KMS-11 (cell line): ENCODE measurements at regions not wholly inside any gene's neighbourhood (a gene's known extent, or its start where the extent isn't known, plus 50 kb on each side); places are given as distances from the start of the nearest gene placed in this dataset.
"Not testable (repeated sequence)": the region's sequence is repeated elsewhere in the genome, so short reads cannot be mapped to it uniquely, and the experiment has no call there.

Experiments used
- H2AFZ ChIP-seq: fragments of 200-600 bp; sonication (generic); 2 replicates; pipeline ENCODE4 v1.6.1; 2016; ENCODE audit warnings: antibody characterized with exemption, mixed run types, low read depth
- H3K27ac ChIP-seq: fragments of 200-600 bp; sonication (generic); 2 replicates; pipeline ENCODE4 v1.6.1; 2016; ENCODE audit warnings: mild to moderate bottlenecking, mixed run types
- H3K27me3 ChIP-seq: fragments of 200-600 bp; sonication (generic); 2 replicates; pipeline ENCODE4 v1.6.1; 2017; ENCODE audit warnings: mild to moderate bottlenecking, low read depth, mixed run types, moderate library complexity; ENCODE audit not compliant: insufficient read depth
- H3K36me3 ChIP-seq: fragments of 200-600 bp; sonication (generic); 2 replicates; pipeline ENCODE4 v1.6.1; 2017; ENCODE audit warnings: mild to moderate bottlenecking, mixed run types; ENCODE audit not compliant: insufficient read depth
- H3K4me1 ChIP-seq: fragments of 200-600 bp; sonication (generic); 2 replicates; pipeline ENCODE4 v1.6.1; 2016; ENCODE audit warnings: mild to moderate bottlenecking, low read depth, mixed run types; ENCODE audit not compliant: poor library complexity, severe bottlenecking
- H3K4me2 ChIP-seq: fragments of 200-600 bp; sonication (generic); 2 replicates; pipeline ENCODE4 v1.7.0; 2016; ENCODE audit warnings: mild to moderate bottlenecking, mixed run types
- H3K4me3 ChIP-seq: fragments of 200-600 bp; sonication (generic); IDR thresholded peaks from 2 replicates; pipeline ENCODE4 v1.6.1; 2017; ENCODE audit warnings: low read depth, low read length, mixed read lengths; ENCODE audit not compliant: insufficient read depth
- H3K79me2 ChIP-seq: fragments of 200-600 bp; sonication (generic); 2 replicates; pipeline ENCODE4 v1.6.1; 2016; ENCODE audit warnings: low read depth, mixed run types; ENCODE audit not compliant: insufficient read depth
- H3K9ac ChIP-seq: fragments of 200-600 bp; sonication (generic); 2 replicates; pipeline ENCODE4 v1.6.1; 2016; ENCODE audit warnings: mild to moderate bottlenecking, mixed run types
- H4K20me1 ChIP-seq: fragments of 200-600 bp; sonication (generic); 2 replicates; pipeline ENCODE4 v1.6.1; 2016; ENCODE audit warnings: mild to moderate bottlenecking, mixed run types; ENCODE audit not compliant: insufficient read depth
- CTCF ChIP-seq: fragments of 200-600 bp; sonication (generic); conservative IDR thresholded peaks from 2 replicates; pipeline ENCODE4 v1.6.1; 2017; ENCODE audit warnings: low read depth, mild to moderate bottlenecking, antibody characterized with exemption, low read length, moderate library complexity, mixed read lengths

GRCh38 chr2:53509831-53510388 lies 257.7 kb upstream of the CHAC2 start:
- H3K27me3 ChIP-seq, result no peaks in the 10 kb centered on the region
- H3K36me3 ChIP-seq, result no peaks in the 10 kb centered on the region
- H3K79me2 ChIP-seq, result no peaks in the 10 kb centered on the region
- no peak overlapping the region for H3K4me2 ChIP-seq
- H3K4me1 ChIP-seq, result no peaks in the 10 kb centered on the region
- no peak for TF ChIP-seq CTCF
- no peak overlapping the region for H3K4me3 ChIP-seq
- no peak overlapping the region for H3K9ac ChIP-seq
- H2AFZ ChIP-seq, result no peak overlapping the region
- H4K20me1 ChIP-seq, result no peaks in the 10 kb centered on the region
- H3K27ac ChIP-seq, result no peak overlapping the region

GRCh38 chr2:53508667-53509066 lies 258.9 kb upstream of the CHAC2 start:
- Histone ChIP-seq H4K20me1 (no peaks in the 10 kb centered on the region), H3K4me3 (no peak overlapping the region), H3K36me3 (no peaks in the 10 kb centered on the region), H3K27ac (no peak overlapping the region), H3K9ac (no peak overlapping the region), H3K79me2 (no peaks in the 10 kb centered on the region), H3K4me2 (no peak overlapping the region), H3K27me3 (no peaks in the 10 kb centered on the region), H2AFZ (no peak overlapping the region), H3K4me1 (no peaks in the 10 kb centered on the region)
- TF ChIP-seq CTCF, result no peak

- not testable (repeated sequence) for H4K20me1 ChIP-seq, H3K79me2 ChIP-seq, H3K4me2 ChIP-seq, H3K27me3 ChIP-seq, H3K4me3 ChIP-seq, H3K36me3 ChIP-seq, H3K27ac ChIP-seq, H3K9ac ChIP-seq, H2AFZ ChIP-seq, H3K4me1 ChIP-seq
These were observed 260.5 kb upstream of the CHAC2 start for GRCh38 chr2:53507070-53507469.

- Histone ChIP-seq H3K4me2 (no peak overlapping the region), H4K20me1 (no peaks in the 10 kb centered on the region), H3K36me3 (no peaks in the 10 kb centered on the region), H3K79me2 (no peaks in the 10 kb centered on the region), H3K27me3 (no peaks in the 10 kb centered on the region), H2AFZ (no peak overlapping the region), H3K4me1 (no peaks in the 10 kb centered on the region), H3K27ac (no peak overlapping the region), H3K9ac (no peak overlapping the region), H3K4me3 (no peak overlapping the region)
- no peak for TF ChIP-seq CTCF
These were observed 261.8 kb upstream of the CHAC2 start for GRCh38 chr2:53505826-53506225.

GRCh38 chr2:53504507-53504906 lies 263.1 kb upstream of the CHAC2 start:
- Histone ChIP-seq H3K9ac (no peak overlapping the region), H2AFZ (no peak overlapping the region), H3K4me2 (no peak overlapping the region), H3K36me3 (no peaks in the 10 kb centered on the region), H3K4me1 (no peaks in the 10 kb centered on the region), H3K79me2 (no peaks in the 10 kb centered on the region), H3K27me3 (no peaks in the 10 kb centered on the region), H4K20me1 (no peaks in the 10 kb centered on the region), H3K27ac (no peak overlapping the region), H3K4me3 (no peak overlapping the region)
- TF ChIP-seq CTCF, result no peak
